Liver (tissue), 7 donors: ENCODE measurements at regions not wholly inside any gene's neighbourhood (a gene's known extent, or its start where the extent isn't known, plus 50 kb on each side); places are given as distances from the start of the nearest gene placed in this dataset.

Source experiments
- DNase-seq: peaks from one replicate; pipeline ENCODE4 v3.0.0-alpha.2; 2017; ENCODE audit warnings: low spot score
- H3K27ac ChIP-seq, 2 donors: one replicate each; pipeline ENCODE4 v1.7.0; 2013; ENCODE audit warnings: inconsistent platforms in 2 of 2, low read length in 2 of 2, control low read depth in 1 of 2, low read depth in 1 of 2, mild to moderate bottlenecking in 1 of 2
- H3K27me3 ChIP-seq, 4 donors: one replicate each; pipeline versions ENCODE4 v1.6.1 to v1.7.0; 2013; ENCODE audit warnings: low read length in 3 of 4, inconsistent platforms in 1 of 4, mild to moderate bottlenecking in 1 of 4, moderate library complexity in 1 of 4; ENCODE audit not compliant: control insufficient read depth in 4 of 4, insufficient read depth in 4 of 4
- H3K36me3 ChIP-seq, 4 donors: one replicate each; pipeline versions ENCODE4 v1.6.1 to v1.7.0; 2013; ENCODE audit warnings: low read length in 3 of 4, mild to moderate bottlenecking in 3 of 4, low read depth in 1 of 4, moderate library complexity in 1 of 4; ENCODE audit not compliant: control insufficient read depth in 4 of 4, insufficient read depth in 3 of 4
- H3K4me1 ChIP-seq, 4 donors: one replicate each; pipeline versions ENCODE4 v1.6.1 to v1.7.0; 2013; ENCODE audit warnings: low read length in 3 of 4, mild to moderate bottlenecking in 3 of 4, moderate library complexity in 1 of 4; ENCODE audit not compliant: control insufficient read depth in 4 of 4, insufficient read depth in 4 of 4
- H3K4me3 ChIP-seq, 3 donors: one replicate each; pipeline versions ENCODE4 v1.6.1 to v1.7.0; 2013; ENCODE audit warnings: low read length in 3 of 3, control low read depth in 1 of 3, low read depth in 1 of 3, mild to moderate bottlenecking in 1 of 3
- H3K9ac ChIP-seq, 2 donors: one replicate each; pipeline ENCODE4 v1.7.0; 2013; ENCODE audit warnings: low read length in 2 of 2, mild to moderate bottlenecking in 2 of 2, moderate library complexity in 2 of 2, control low read depth in 1 of 2, low read depth in 1 of 2
- H3K9me3 ChIP-seq, 4 donors: one replicate each; pipeline versions ENCODE4 v1.6.1 to v1.7.0; 2013; ENCODE audit warnings: low read length in 3 of 4; ENCODE audit not compliant: control insufficient read depth in 4 of 4
- EGR1 ChIP-seq, 2 donors: IDR thresholded peaks; 2 replicates each; pipeline ENCODE4 v1.6.1; 2016 to 2018; ENCODE audit warnings: antibody characterized with exemption in 2 of 2, low read depth in 2 of 2
- FOXA1 ChIP-seq: IDR thresholded peaks from 2 replicates; pipeline ENCODE4 v1.6.1; 2016; ENCODE audit warnings: antibody characterized with exemption
- GABPA ChIP-seq, 2 donors: IDR thresholded peaks in 1 of 2; conservative IDR thresholded peaks in 1 of 2; 2 replicates each; pipeline ENCODE4 v1.6.1; 2016; ENCODE audit warnings: antibody characterized with exemption in 2 of 2, mild to moderate bottlenecking in 1 of 2, moderate library complexity in 1 of 2
- HNF4A ChIP-seq, 2 donors: conservative IDR thresholded peaks; 2 replicates each; pipeline ENCODE4 v1.6.1; 2016; ENCODE audit warnings: antibody characterized with exemption in 2 of 2, mild to moderate bottlenecking in 2 of 2
- HNF4G ChIP-seq: IDR thresholded peaks from 2 replicates; pipeline ENCODE4 v1.6.1; 2016; ENCODE audit warnings: antibody characterized with exemption
- JUND ChIP-seq, 2 donors: IDR thresholded peaks; 2 replicates each; pipeline ENCODE4 v1.6.1; 2016; ENCODE audit warnings: antibody characterized with exemption in 2 of 2
- NR2F2 ChIP-seq: IDR thresholded peaks from 2 replicates; pipeline ENCODE4 v1.6.1; 2016; ENCODE audit warnings: antibody characterized with exemption
- RAD21 ChIP-seq, 2 donors: IDR thresholded peaks; 2 replicates each; pipeline ENCODE4 v1.6.1; 2016; ENCODE audit warnings: antibody characterized with exemption in 2 of 2, mild to moderate bottlenecking in 2 of 2
- RXRA ChIP-seq, 2 donors: IDR thresholded peaks; 2 replicates each; pipeline ENCODE4 v1.6.1; 2017 to 2018; ENCODE audit warnings: antibody characterized with exemption in 2 of 2, mild to moderate bottlenecking in 1 of 2
- TAF1 ChIP-seq: conservative IDR thresholded peaks from 2 replicates; pipeline ENCODE4 v1.6.1; 2016; ENCODE audit warnings: antibody characterized with exemption, mild to moderate bottlenecking
- whole genome bisulfite sequencing: extraction: QIAGEN DNeasy Blood & Tissue Kit; methylation state at CpG from one replicate; pipeline ENCODE4 v1.1.7; 2013; 5-methylcytosine and 5-hydroxymethylcytosine counted together
- TF ChIP-seq, protein P1 (sequence below): IDR thresholded peaks from 2 replicates; pipeline ENCODE4 v1.6.1; 2016; ENCODE audit warnings: antibody characterized with exemption
- TF ChIP-seq, protein P2 (sequence below): IDR thresholded peaks from 2 replicates; pipeline ENCODE4 v1.6.1; 2016; ENCODE audit warnings: antibody characterized with exemption, mild to moderate bottlenecking
- TF ChIP-seq, protein P3 (sequence below): IDR thresholded peaks from 2 replicates; pipeline ENCODE4 v1.6.1; 2016; ENCODE audit warnings: antibody characterized with exemption
- TF ChIP-seq, protein P4 (sequence below): IDR thresholded peaks from 2 replicates; pipeline ENCODE4 v1.6.1; 2016; ENCODE audit warnings: antibody characterized with exemption
- donor health status: healthy.
- donor health status: healthy.
- donor health status: healthy.
- donor health status: healthy.

DNA sequence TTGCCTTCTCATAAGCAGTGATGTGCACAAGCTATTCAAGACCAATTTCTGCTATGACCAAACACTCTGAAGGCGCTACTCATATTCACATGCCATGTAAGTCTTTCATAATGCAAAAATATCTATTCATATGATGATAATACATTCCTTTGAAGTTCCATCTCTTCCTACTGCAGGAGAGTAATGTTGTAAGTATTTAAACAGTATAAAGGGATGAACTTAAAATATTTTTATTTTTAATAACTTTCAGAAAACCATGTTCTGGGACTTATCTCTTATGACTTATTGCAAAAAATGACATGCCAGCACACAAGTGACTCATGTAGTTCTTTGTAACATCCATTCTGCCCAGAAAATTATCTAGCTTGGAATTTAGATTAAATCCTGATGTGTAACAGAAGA is 376.4 kb downstream of the KCTD16 start:
- Histone ChIP-seq H3K27me3 (no peaks in the 10 kb centered on the region), H3K4me1 (no peaks in the 10 kb centered on the region), H3K36me3 (no peaks in the 10 kb centered on the region), H3K4me3 (no peak overlapping the region), H3K9me3 (no peaks in the 10 kb centered on the region), H3K9ac (no peak overlapping the region), H3K27ac (no peak overlapping the region)
- TF ChIP-seq TAF1, result no peak
- TF ChIP-seq HNF4A (conservative IDR thresholded peaks at IDR 0.05), result no peak
- TF ChIP-seq NR2F2, result no peak
- WGBS, result 78% methylated on average over 1 of the region's 1 CpG
- DNase-seq, result no peak

DNA sequence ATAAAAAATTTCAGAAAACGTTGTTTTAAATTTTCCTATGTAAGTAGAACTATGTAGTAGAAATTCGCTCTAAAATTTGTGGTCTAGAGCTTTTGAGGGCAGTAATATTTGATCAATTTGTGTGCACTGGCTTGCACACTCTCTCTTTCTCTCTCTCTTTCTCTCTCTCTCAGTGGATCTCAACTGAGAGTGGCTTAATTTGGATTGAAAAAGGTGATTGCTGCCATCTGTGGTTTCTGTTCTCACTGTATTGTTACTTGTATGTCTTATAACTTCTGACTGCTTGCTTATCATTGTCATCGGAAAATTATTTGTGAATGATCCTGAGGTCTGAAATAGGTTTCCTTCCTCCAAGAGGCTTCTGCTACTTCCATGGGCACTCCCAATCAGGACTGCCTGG is 368.2 kb downstream of the KCTD16 start:
- WGBS, result 64% methylated on average over 3 of the region's 3 CpGs
- Histone ChIP-seq H3K9ac (no peak overlapping the region), H3K9me3 (no peaks in the 10 kb centered on the region)

More for the DNA sequence above, 368.2 kb downstream of the KCTD16 start:
- Histone ChIP-seq H3K27ac (no peak overlapping the region), H3K4me3 (no peak overlapping the region), H3K36me3 (no peaks in the 10 kb centered on the region), H3K4me1 (no peaks in the 10 kb centered on the region), H3K27me3 (no peaks in the 10 kb centered on the region)
- DNase-seq, result no peak
- no peak for TF ChIP-seq JUND (IDR thresholded peaks at IDR 0.05)
- TF ChIP-seq, protein P1, sequence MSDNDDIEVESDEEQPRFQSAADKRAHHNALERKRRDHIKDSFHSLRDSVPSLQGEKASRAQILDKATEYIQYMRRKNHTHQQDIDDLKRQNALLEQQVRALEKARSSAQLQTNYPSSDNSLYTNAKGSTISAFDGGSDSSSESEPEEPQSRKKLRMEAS, result no peak
- no peak for TF ChIP-seq EGR1 (IDR thresholded peaks at IDR 0.05; ENCODE audit: low read depth in 2 of 2)
- TF ChIP-seq, protein P2, sequence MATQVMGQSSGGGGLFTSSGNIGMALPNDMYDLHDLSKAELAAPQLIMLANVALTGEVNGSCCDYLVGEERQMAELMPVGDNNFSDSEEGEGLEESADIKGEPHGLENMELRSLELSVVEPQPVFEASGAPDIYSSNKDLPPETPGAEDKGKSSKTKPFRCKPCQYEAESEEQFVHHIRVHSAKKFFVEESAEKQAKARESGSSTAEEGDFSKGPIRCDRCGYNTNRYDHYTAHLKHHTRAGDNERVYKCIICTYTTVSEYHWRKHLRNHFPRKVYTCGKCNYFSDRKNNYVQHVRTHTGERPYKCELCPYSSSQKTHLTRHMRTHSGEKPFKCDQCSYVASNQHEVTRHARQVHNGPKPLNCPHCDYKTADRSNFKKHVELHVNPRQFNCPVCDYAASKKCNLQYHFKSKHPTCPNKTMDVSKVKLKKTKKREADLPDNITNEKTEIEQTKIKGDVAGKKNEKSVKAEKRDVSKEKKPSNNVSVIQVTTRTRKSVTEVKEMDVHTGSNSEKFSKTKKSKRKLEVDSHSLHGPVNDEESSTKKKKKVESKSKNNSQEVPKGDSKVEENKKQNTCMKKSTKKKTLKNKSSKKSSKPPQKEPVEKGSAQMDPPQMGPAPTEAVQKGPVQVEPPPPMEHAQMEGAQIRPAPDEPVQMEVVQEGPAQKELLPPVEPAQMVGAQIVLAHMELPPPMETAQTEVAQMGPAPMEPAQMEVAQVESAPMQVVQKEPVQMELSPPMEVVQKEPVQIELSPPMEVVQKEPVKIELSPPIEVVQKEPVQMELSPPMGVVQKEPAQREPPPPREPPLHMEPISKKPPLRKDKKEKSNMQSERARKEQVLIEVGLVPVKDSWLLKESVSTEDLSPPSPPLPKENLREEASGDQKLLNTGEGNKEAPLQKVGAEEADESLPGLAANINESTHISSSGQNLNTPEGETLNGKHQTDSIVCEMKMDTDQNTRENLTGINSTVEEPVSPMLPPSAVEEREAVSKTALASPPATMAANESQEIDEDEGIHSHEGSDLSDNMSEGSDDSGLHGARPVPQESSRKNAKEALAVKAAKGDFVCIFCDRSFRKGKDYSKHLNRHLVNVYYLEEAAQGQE, result no peak
- no peak for TF ChIP-seq HNF4A (conservative IDR thresholded peaks at IDR 0.05)
- TF ChIP-seq, protein P3, sequence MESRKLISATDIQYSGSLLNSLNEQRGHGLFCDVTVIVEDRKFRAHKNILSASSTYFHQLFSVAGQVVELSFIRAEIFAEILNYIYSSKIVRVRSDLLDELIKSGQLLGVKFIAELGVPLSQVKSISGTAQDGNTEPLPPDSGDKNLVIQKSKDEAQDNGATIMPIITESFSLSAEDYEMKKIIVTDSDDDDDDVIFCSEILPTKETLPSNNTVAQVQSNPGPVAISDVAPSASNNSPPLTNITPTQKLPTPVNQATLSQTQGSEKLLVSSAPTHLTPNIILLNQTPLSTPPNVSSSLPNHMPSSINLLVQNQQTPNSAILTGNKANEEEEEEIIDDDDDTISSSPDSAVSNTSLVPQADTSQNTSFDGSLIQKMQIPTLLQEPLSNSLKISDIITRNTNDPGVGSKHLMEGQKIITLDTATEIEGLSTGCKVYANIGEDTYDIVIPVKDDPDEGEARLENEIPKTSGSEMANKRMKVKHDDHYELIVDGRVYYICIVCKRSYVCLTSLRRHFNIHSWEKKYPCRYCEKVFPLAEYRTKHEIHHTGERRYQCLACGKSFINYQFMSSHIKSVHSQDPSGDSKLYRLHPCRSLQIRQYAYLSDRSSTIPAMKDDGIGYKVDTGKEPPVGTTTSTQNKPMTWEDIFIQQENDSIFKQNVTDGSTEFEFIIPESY, result no peak
- no peak for TF ChIP-seq RAD21 (IDR thresholded peaks at IDR 0.05)
- TF ChIP-seq RXRA (IDR thresholded peaks at IDR 0.05), result no peak
- TF ChIP-seq, protein P4, sequence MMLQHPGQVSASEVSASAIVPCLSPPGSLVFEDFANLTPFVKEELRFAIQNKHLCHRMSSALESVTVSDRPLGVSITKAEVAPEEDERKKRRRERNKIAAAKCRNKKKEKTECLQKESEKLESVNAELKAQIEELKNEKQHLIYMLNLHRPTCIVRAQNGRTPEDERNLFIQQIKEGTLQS, result no peak
- TF ChIP-seq GABPA (IDR thresholded peaks at IDR 0.05 in 1 of 2, conservative IDR thresholded peaks at IDR 0.05 in 1 of 2), result no peak
- TF ChIP-seq FOXA1, result no peak
- no peak for TF ChIP-seq HNF4G
